Esophagus (tissue), 2 donors: ENCODE measurements at regions not wholly inside any gene's neighbourhood (a gene's known extent, or its start where the extent isn't known, plus 50 kb on each side); places are given as distances from the start of the nearest gene placed in this dataset.
"Not testable (repeated sequence)": the region's sequence is repeated elsewhere in the genome, so short reads cannot be mapped to it uniquely, and the experiment has no call there.

ENCODE experiments used
- H3K27ac ChIP-seq, 2 donors: one replicate each; pipeline ENCODE4 v1.5.1; 2013; ENCODE audit warnings: low read depth in 2 of 2, mild to moderate bottlenecking in 2 of 2, inconsistent platforms in 1 of 2, low read length in 1 of 2, moderate library complexity in 1 of 2
- H3K27me3 ChIP-seq, 2 donors: one replicate each; pipeline ENCODE4 v1.6.1; 2013; ENCODE audit warnings: low read length in 2 of 2, control low read depth in 1 of 2, mild to moderate bottlenecking in 1 of 2; ENCODE audit not compliant: insufficient read depth in 2 of 2, control insufficient read depth in 1 of 2
- H3K36me3 ChIP-seq, 2 donors: one replicate each; pipeline ENCODE4 v1.6.1; 2013; ENCODE audit warnings: low read length in 1 of 2; ENCODE audit not compliant: control insufficient read depth in 2 of 2, insufficient read depth in 2 of 2
- H3K4me1 ChIP-seq, 2 donors: one replicate each; pipeline ENCODE4 v1.6.1; 2013; ENCODE audit warnings: low read length in 1 of 2; ENCODE audit not compliant: control insufficient read depth in 2 of 2, insufficient read depth in 2 of 2
- H3K4me3 ChIP-seq, 2 donors: one replicate each; pipeline ENCODE4 v1.5.1; 2013; ENCODE audit warnings: low read length in 2 of 2, mild to moderate bottlenecking in 2 of 2, low read depth in 1 of 2, moderate library complexity in 1 of 2
- H3K9me3 ChIP-seq, 2 donors: one replicate each; pipeline ENCODE4 v1.6.1; 2013; ENCODE audit warnings: mild to moderate bottlenecking in 2 of 2, low read depth in 1 of 2, low read length in 1 of 2, moderate library complexity in 1 of 2; ENCODE audit not compliant: control insufficient read depth in 2 of 2, insufficient read depth in 1 of 2
- WGBS, 2 donors: extraction: QIAGEN DNeasy Blood & Tissue Kit; methylation state at CpG; one replicate each; pipeline ENCODE4 v1.1.7; 2013; 5-methylcytosine and 5-hydroxymethylcytosine counted together
- donor health status: healthy with polysubstance abuse.
- donor health status: Bipolar disorder and iron deficiency.

- H3K9me3 ChIP-seq, result no peaks in the 10 kb centered on the region
- no peaks in the 10 kb centered on the region for H3K27me3 ChIP-seq
- WGBS, 2 donors, result 79 to 98% methylated on average over 1 of the region's 1 CpG
- H3K36me3 ChIP-seq, result no peaks in the 10 kb centered on the region
- no peak overlapping the region for H3K27ac ChIP-seq
- H3K4me3 ChIP-seq, result no peak overlapping the region
- no peaks in the 10 kb centered on the region for H3K4me1 ChIP-seq
These were observed 1407.5 kb downstream of the KCNT2 start for GRCh38 chr1:195200772-195201171.

GRCh38 chr1:195197116-195197515 lies 1411.1 kb downstream of the KCNT2 start:
- no peak overlapping the region for H3K4me3 ChIP-seq
- no peaks in the 10 kb centered on the region for H3K9me3 ChIP-seq
- H3K27me3 ChIP-seq, result no peaks in the 10 kb centered on the region
- H3K4me1 ChIP-seq, result no peaks in the 10 kb centered on the region
- no peak overlapping the region for H3K27ac ChIP-seq
- H3K36me3 ChIP-seq, result no peaks in the 10 kb centered on the region
- 84 to 86% methylated on average over 1 of the region's 1 CpG for WGBS, 2 donors

GRCh38 chr1:195195423-195196057 lies 1412.7 kb downstream of the KCNT2 start:
- Histone ChIP-seq H3K27me3 (no peaks in the 10 kb centered on the region), H3K27ac (no peak overlapping the region), H3K4me3 (no peak overlapping the region), H3K36me3 (no peaks in the 10 kb centered on the region), H3K9me3 (peaks cover 0 to 1% of the 10 kb centered on the region in 2 donors), H3K4me1 (no peaks in the 10 kb centered on the region)
- WGBS, 2 donors, result 66 to 70% methylated on average over 8 of the region's 8 CpGs

- Histone ChIP-seq H3K9me3 (peaks cover 0 to 3% of the 10 kb centered on the region in 2 donors), H3K4me1 (no peaks in the 10 kb centered on the region), H3K36me3 (no peaks in the 10 kb centered on the region), H3K4me3 (no peak overlapping the region), H3K27ac (no peak overlapping the region), H3K27me3 (no peaks in the 10 kb centered on the region)
- WGBS, 2 donors, result 71 to 81% methylated on average over 3 of the region's 3 CpGs
These were observed 1415.1 kb downstream of the KCNT2 start for GRCh38 chr1:195193134-195193533.

- H3K27ac ChIP-seq, result no peak overlapping the region
- H3K27me3 ChIP-seq, result no peaks in the 10 kb centered on the region
- H3K4me1 ChIP-seq, result no peaks in the 10 kb centered on the region
- H3K9me3 ChIP-seq, result peaks cover 0 to 3% of the 10 kb centered on the region in 2 donors
- 52 to 56% methylated on average over 3 of the region's 3 CpGs for WGBS, 2 donors
- H3K36me3 ChIP-seq, result no peaks in the 10 kb centered on the region
- H3K4me3 ChIP-seq, result no peak overlapping the region
These were observed 1419.4 kb downstream of the KCNT2 start for GRCh38 chr1:195188821-195189220.

GRCh38 chr1:195186544-195186943 lies 1421.7 kb downstream of the KCNT2 start:
- no peaks in the 10 kb centered on the region for H3K27me3 ChIP-seq
- no peak overlapping the region for H3K4me3 ChIP-seq
- peaks cover 0 to 3% of the 10 kb centered on the region in 2 donors for H3K9me3 ChIP-seq
- no peaks in the 10 kb centered on the region for H3K4me1 ChIP-seq
- no peaks in the 10 kb centered on the region for H3K36me3 ChIP-seq
- 52 to 54% methylated on average over 3 of the region's 3 CpGs for WGBS, 2 donors
- no peak overlapping the region for H3K27ac ChIP-seq

- Histone ChIP-seq H3K9me3 (peaks cover 0 to 3% of the 10 kb centered on the region in 2 donors), H3K4me3 (no peak overlapping the region), H3K27me3 (no peaks in the 10 kb centered on the region), H3K27ac (no peak overlapping the region), H3K36me3 (no peaks in the 10 kb centered on the region), H3K4me1 (no peaks in the 10 kb centered on the region)
- 49 to 57% methylated on average over 2 of the region's 2 CpGs for WGBS, 2 donors
These were observed 1422.5 kb downstream of the KCNT2 start for GRCh38 chr1:195185736-195186135.

- Histone ChIP-seq H3K4me3 (no peak overlapping the region), H3K27ac (no peak overlapping the region), H3K9me3 (peaks cover 0 to under 1% of the 10 kb centered on the region in 2 donors), H3K27me3 (no peaks in the 10 kb centered on the region), H3K4me1 (no peaks in the 10 kb centered on the region), H3K36me3 (no peaks in the 10 kb centered on the region)
- 74 to 83% methylated on average over 4 of the region's 4 CpGs for WGBS, 2 donors
These were observed 1422.9 kb downstream of the KCNT2 start for GRCh38 chr1:195185321-195185720.

GRCh38 chr1:195173753-195174152 lies 1434.5 kb downstream of the KCNT2 start:
- Histone ChIP-seq H3K36me3 (no peaks in the 10 kb centered on the region), H3K27me3 (no peaks in the 10 kb centered on the region), H3K27ac (no peak overlapping the region), H3K4me1 (no peaks in the 10 kb centered on the region), H3K4me3 (no peak overlapping the region), H3K9me3 (no peaks in the 10 kb centered on the region)

GRCh38 chr1:195159795-195160194 lies 1448.4 kb downstream of the KCNT2 start:
- WGBS, 2 donors, result 63 to 84% methylated on average over 1 of the region's 1 CpG
- H3K9me3 ChIP-seq, H3K27ac ChIP-seq, H3K4me3 ChIP-seq, H3K27me3 ChIP-seq, H3K36me3 ChIP-seq, H3K4me1 ChIP-seq: not testable (repeated sequence)
